Umbilical cord (tissue), 1 donor: ENCODE measurements at regions not wholly inside any gene's neighbourhood (a gene's known extent, or its start where the extent isn't known, plus 50 kb on each side); places are given as distances from the start of the nearest gene placed in this dataset.
A peak's percentile ranks its signal among the peaks of the same experiment; 100 is the strongest.

Experiments
- DNase-seq: peaks from one replicate; pipeline ENCODE4 v3.0.0-alpha.2; 2015; ENCODE audit warnings: low spot score

- peak; percentile 69 for DNase-seq
These were observed 157.6 kb downstream of the ARL6IP6 start for GRCh38 chr2:152875701-152876695.

GRCh38 chr2:152874955-152875354, 156.5 kb downstream of the ARL6IP6 start:
- DNase-seq: peak; percentile 7

- DNase-seq: no peak
These were observed 151.8 kb downstream of the ARL6IP6 start for GRCh38 chr2:152870239-152870638.

- DNase-seq: no peak
These were observed 149.0 kb downstream of the ARL6IP6 start for GRCh38 chr2:152867397-152867796.

- no peak for DNase-seq
These were observed 146.3 kb downstream of the ARL6IP6 start for GRCh38 chr2:152864601-152865149.

- DNase-seq: no peak
These were observed 145.4 kb downstream of the ARL6IP6 start for GRCh38 chr2:152863826-152864225.

- DNase-seq: no peak
These were observed 143.0 kb downstream of the ARL6IP6 start for GRCh38 chr2:152861349-152861942.

- no peak for DNase-seq
These were observed 140.3 kb downstream of the ARL6IP6 start for GRCh38 chr2:152858594-152859265.

GRCh38 chr2:152846697-152847470, 128.5 kb downstream of the ARL6IP6 start:
- peak; percentile 64 for DNase-seq

- no peak for DNase-seq
These were observed 117.3 kb downstream of the ARL6IP6 start for GRCh38 chr2:152835674-152836073.

- no peak for DNase-seq
These were observed 109.5 kb downstream of the ARL6IP6 start for GRCh38 chr2:152827944-152828343.

- DNase-seq: no peak
These were observed 108.3 kb downstream of the ARL6IP6 start for GRCh38 chr2:152826581-152827279.

GRCh38 chr2:152825834-152826233, 107.4 kb downstream of the ARL6IP6 start:
- DNase-seq: peak; percentile 42

- no peak for DNase-seq
These were observed 105.5 kb downstream of the ARL6IP6 start for GRCh38 chr2:152823905-152824304.

- peak; percentile 52 for DNase-seq
These were observed 104.3 kb downstream of the ARL6IP6 start for GRCh38 chr2:152822676-152823075.

GRCh38 chr2:152820048-152820447, 101.6 kb downstream of the ARL6IP6 start:
- DNase-seq: no peak

- no peak for DNase-seq
These were observed 97.3 kb downstream of the ARL6IP6 start for GRCh38 chr2:152815634-152816257.

- DNase-seq: peak; percentile 37
These were observed 96.1 kb downstream of the ARL6IP6 start for GRCh38 chr2:152814475-152815030.

- DNase-seq: no peak
These were observed 94.9 kb downstream of the ARL6IP6 start for GRCh38 chr2:152813351-152813750.
